CD4-positive, alpha-beta T cell treated with Interferon alpha-2 for 1 hour (primary cell): ENCODE measurements at regions not wholly inside any gene's neighbourhood (a gene's known extent, or its start where the extent isn't known, plus 50 kb on each side); places are given as distances from the start of the nearest gene placed in this dataset.
A peak's percentile ranks its signal among the peaks of the same experiment; 100 is the strongest.
"Not testable (repeated sequence)": the region's sequence is repeated elsewhere in the genome, so short reads cannot be mapped to it uniquely, and the experiment has no call there.

ENCODE experiments used
- DNase-seq, 2 donors: peaks; one replicate each; pipeline ENCODE4 v3.0.0-alpha.2; 2020 to 2022

DNA sequence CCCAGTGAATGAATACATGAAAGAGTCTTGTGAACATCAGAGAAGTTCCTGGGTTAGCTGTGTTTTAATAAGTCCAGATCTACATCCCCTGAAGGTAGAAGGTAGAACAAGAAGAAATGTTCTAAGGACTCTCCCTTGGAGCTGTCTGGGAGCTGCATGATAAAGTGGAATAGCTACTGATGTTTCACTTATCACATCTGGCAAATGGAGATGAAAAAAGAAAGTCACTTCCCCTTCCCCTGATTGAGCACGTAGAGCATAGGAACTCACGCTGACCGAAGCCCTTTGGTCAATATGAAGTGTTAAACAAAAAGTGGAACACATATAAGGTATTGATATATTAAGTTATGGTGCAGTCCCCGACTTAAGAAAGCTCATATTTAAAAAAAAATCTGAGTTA is 53.2 kb upstream of the PARP1 start:
- no peak for DNase-seq

DNA sequence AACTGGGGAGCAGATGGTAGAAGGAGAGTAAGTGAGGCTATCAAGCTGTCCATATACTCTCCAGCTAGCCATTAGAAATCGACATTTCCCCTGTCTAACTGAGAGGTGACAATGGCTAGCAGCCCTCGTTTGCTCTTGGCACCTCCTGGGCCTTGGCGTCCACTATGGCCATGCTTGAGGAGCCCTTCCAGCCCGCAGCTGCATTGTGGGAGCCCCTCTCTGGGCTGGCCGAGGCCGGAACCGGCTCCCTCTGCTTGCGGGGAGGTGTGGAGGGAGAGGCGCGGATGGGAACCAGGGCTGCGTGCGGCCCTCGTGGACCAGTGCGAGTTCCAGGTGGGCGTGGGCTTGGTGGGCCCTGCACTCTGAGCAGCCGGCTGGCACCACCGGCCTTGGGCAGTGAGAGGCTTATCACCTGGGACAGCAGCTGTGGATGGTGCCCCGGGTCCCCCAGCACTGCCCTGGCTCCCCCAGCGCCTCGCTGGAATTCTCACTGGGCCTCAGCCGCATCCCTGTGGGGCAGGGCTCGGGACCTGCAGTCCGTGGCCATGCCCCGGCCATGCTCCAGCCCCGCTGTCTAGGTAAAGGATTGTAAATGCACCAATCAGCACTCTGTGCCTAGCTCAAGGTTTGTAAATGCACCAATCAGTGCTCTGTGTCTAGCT is 56.2 kb upstream of the PARP1 start:
- no peak for DNase-seq

DNA sequence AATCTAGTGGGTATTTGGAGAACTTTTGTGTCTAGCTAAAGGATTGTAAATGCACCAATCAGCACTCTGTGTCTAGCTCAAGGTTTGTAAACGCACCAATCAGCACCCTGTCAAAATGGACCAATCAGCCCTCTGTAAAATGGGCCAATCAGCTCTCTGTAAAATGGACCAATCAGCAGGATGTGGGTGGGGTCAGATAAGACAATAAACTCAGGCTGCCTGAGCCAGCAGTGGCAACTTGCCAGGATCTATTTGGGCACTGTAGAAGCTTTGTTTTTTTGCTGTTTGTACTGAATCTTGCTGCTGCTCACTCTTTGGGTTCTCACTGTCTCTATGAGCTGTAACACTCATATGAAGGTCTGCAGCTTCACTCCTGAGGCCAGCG is 56.7 kb upstream of the PARP1 start:
- DNase-seq = not testable (repeated sequence)

DNA sequence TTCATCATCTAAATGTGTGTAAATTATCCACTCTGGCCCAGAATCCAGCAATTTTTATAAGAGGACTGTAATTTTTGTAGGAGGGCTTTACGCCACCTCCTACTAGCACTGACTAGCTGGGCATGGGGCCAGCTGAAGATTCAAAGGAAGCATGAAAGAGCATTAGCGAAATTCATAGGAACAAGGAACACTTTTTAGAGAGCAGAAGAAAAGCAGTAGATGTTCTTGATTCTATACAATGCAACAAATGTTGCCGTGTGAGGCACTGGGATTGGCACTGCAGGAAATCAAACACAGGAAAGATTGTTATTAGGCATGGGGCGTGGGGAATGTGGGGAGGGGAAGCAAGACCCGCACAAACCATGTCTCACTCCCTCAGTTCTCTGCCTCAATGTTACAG is 58.4 kb upstream of the PARP1 start:
- no peak for DNase-seq

DNA sequence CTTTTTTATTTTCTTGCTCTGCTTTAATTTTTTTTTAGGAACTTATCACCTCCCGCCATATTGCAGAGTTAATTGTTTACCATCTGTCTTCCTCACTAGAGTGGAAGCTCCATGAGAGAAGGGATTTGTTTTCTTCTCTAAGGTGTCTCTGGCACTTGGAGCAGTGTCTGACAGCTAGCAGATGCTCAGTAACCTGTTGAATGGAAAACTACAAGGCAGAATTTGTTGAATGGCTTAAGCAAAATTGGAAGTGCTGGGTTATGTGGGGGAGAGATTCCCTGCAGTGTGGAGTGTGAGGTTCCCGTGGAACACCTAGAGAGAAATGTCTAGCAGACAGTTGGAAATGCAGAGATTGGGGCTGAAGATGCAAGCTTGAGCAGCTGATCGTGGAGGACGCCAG is 59.5 kb upstream of the PARP1 start:
- DNase-seq = no peak

DNA sequence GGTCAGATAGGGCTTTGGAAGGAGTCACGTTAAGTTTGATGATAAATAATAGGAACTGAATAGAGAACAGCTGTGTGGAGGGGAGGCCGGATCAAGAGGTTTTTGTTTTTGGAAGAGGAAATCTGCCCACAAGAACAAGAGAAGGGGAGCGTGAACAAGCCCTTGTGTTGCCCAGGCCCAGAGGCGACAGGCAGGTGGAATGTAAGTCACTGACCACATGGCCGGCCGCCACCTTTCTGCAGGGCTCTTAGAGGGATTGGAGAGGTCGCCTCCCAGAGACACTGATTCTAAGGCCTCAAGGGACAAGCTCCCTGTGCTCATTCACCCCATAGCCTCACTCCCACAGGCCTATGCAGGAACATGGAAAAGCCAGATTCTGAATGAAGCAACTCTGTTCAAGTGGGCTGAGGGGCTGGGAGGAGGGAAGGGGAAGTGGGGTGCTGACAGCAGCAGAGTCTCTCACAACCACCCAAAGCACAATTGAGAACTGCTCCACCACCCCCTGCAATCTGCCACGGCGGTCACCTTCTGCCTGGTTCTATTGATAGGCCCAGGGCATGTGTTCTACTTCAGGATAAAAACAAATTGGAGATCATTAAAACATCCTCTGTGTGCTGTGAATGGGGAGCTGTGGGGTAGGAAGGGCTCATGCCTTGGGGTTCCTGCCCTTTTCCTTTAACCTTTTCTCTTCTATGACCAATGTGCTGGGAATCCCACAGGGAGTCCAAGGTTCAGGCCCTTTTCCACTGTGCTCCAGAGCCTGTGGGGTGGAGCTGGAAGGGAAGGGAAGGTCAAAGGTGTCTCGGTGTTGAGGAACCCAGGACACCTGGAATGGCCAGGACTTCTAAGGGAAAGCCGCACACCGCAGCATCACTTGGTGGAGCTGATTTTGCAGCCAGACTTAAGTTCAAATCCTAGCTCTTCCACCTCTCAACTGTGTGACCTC is 63.3 kb upstream of the PARP1 start:
- no peak for DNase-seq

DNA sequence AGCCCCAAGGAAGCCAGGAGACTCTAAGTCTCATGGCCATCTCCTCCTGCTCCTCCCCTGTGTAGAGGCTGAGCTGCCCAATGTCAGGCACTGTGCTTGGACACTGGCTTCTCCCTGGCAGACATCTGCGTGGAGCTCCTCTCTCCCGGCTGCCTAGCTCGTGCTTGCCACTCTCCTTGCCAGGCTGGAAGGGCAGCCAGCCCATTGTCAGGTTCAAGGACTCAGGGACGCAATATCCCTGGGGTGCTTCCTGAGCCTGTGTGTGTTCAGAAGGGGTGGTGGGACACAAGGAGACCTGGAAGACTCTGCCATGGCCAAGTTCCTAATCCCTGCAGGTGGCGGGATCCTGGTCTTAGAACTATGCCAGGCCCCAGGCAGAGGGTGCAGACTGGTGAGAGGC is 65.4 kb upstream of the PARP1 start:
- no peak for DNase-seq

DNA sequence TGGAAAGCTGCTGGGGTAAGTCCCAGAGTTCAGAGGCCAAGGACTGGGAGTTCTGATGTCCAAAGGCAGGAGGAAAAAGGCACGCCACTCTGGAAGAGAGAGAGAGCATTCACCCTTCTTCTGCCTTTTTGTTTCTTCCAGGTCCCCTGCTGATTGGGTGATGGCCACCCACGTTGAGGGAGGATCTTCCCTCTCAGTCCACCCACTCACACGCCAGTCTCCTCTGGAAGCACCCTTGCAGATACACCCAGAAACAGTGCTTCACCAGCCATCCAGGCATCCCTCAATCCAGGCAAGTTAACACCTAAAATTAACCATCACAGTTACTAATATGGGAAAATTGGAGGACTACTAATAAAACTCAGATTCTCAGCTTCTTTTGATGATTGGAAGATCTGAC is 66.1 kb upstream of the PARP1 start:
- no peak for DNase-seq

DNA sequence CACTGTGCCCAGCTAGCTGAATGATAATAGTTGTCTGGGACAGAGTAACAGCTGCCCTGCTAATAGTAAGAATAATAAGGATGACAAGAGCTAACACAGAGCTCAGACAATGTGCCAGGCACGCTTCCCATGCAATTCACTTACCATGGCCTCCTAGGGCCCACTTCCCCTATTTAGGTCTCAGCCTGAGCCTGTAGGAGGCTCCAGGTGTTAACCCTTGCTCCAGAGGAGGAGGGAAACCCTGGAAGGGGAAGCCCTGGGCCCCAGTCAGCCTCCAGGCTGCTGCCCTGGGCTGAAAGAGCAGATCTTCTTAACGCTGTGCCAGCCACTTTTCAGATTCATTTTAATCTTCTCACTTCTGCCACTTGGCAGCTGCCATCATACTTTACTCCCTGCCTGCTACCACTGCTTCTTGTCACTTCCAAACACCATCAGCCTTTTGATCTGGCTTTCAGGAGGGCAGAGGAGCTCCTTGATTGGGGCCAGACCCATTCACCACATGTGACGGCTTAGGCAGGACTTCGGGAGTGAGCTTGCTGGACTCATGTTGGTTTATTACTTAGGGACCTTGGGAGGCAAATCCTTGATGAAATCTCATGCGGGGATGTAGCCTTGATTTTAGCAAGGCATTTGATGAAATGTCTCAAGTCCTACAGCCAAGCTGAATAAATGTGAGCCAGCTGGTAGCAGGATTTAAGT is 66.7 kb upstream of the PARP1 start:
- DNase-seq = no peak

DNA sequence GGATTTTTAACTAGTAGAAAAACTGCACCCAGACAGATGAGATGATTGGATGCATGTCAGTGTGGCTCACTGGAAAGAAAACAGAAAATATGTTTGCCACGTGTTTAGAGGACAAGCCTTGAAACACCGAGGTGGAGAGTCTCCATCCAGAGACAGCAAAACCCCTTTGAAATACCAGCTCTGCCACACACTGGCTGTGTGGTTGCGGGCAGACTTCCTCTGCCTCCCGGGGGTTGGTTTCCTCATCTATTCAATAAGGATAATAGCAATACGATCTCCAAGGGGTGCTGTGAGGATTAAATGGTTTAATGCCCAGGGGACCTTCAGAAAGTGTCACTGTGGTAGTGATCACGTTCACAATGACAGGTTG is 67.2 kb upstream of the PARP1 start:
- DNase-seq = no peak

DNA sequence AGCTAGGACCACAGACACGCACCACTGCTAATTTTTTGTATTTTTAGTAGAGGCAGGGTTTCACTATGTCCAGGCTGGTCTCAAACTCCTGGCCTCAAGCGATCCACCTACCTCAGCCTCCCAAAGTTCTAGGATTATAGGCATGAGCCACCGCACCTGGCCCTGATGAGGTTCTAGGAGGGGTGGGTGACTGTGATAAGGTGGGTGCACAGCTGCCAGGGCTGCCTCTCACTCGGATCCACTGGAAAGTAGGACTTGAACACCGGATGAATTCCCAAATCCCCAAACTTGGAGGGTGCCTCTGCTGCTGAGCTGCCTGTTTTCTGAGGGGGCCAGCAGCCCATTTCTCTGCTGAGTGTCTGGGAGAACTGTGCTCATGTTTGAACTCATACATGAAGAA is 68.2 kb upstream of the PARP1 start:
- no peak for DNase-seq

DNA sequence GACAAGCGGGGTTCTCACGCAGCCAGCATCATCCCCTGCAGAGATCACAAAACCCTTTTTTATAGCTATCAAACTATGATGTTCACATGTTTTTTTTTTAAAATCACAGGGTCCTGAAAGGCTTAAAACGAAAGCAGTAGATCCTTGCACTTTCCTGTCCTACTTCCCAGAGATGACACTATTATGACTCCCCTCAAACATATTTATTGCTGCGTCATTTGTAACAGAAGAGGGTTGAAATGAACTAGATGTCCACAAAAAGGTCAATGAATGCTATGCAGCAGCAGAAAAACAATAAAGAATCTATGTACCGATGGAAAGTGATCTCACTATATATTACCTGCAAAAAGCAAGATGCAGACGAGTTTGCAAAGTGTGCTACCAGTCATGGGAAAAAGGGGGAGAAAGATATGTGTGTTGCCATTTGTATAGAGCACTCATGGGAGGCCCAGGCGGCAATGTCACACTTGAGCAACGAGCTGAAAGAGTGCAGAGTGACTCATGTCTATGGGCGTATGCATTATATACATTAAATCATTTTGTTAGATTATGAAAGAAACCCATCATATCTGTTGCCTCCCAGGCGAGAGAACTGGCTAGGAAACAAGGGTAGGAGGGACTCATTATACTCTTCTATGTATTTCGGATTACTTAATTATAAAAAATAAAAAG is 68.9 kb upstream of the PARP1 start:
- DNase-seq = no peak

DNA sequence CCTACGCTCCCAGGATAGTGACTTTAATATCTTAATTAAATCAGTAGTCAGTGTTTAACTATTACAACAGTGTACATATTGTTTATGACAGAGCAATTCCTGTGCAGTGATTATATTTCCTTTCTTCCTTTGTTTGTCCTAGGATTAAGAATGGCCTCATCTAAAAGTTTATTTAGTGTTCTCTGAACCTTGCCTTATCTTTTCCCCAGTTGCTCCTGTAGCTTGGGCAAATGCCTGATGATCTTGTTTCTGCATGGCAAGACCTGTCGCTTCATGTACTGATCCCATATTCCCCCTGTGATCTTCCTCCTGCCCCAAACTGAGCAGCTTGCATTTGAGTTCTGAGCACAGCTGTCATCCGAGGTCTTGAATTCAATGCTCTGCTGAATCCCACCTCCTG is 69.1 kb upstream of the STUM start:
- DNase-seq = no peak

DNA sequence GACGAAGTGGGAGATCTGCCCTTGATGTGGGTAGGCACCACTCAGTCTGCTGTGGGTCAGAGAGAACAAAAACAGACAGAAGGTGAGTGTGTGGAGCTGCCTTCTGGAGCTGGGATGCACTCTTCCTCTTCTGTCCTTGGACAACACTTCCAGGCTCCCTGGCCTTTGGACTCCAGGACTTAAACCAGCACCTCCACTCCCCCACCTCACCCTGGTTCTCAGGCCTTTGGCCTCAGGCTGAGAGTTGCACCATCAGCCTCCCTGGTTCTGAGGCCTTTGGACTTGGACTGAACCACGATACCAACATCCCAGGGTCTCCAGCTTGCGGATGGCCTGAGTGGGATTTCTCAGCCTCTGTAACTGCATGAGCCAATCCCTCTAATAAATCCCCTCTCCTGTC is 68.1 kb upstream of the STUM start:
- DNase-seq = no peak

DNA sequence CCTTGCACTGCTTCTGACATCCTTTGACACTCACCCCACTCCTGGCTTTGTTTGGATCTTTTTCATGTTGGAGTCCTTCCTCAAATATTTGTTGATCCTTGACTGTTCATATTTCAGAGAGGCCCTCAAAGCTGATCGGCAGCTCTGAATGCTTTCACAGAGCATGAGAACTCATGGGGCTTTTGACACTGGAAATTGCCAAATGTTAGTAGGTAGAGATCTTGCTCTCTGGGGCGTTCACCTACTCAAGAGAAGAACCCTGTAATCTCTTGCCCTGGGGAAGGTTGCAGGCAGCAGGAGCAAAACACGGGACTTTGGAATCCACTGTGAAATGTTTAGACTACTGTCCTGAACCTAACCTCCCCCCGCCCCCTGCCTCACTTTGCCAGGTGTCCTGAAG is 67.4 kb upstream of the STUM start:
- no peak for DNase-seq

DNA sequence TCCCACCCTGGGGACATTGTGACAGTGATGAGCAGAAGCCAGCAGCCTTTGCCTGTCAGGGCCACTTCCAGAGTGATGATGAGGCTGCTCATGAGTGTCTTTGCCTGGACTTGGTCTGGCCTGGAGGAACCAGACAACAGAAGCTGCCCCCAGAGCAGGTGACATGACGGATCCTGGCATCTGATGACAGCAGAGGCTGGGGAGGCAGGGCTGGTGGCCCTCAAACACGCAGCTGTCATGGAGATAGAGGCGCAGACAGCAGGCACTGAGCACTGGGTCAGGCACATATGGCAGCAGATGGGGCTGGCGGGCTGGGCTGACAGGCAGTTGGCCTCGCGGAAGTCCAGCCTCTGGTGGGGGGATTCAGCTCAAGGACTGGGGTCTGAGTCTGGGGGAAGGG is 66.4 kb upstream of the STUM start:
- no peak for DNase-seq

DNA sequence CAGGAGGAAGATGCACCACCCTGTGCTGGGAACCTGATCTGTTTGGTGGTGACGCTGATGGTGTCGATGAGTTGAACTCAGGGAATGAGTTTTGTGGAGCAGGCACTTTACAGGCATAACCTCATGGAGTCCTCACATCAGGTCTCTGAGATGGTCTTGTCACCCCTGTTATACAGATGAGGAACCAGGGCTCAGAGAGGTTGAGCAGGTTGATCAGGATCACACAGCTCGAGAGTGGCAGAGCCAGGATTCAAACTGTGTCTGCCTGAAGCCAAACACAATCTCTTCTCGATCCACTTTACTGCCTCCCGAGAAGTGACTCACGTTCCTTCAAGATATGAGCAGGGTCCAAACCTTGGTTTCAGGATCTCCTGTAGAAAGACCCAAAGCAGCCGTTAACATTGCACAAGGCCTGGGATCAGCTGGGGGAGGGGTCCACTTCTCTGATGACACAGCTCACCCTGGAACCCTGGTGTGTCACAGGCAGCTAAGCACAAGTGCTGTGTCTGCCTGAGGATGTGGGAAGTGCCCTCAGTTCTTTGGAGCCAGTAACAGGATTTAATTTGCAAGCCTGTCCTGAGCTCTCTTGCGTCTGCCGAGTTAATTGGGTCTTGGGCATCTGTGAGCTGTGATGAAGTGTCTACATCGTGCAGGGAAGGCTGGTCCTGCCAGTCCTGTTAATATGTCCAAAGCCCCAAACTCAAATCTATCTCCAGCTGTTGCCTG is 65.4 kb upstream of the STUM start:
- no peak for DNase-seq

DNA sequence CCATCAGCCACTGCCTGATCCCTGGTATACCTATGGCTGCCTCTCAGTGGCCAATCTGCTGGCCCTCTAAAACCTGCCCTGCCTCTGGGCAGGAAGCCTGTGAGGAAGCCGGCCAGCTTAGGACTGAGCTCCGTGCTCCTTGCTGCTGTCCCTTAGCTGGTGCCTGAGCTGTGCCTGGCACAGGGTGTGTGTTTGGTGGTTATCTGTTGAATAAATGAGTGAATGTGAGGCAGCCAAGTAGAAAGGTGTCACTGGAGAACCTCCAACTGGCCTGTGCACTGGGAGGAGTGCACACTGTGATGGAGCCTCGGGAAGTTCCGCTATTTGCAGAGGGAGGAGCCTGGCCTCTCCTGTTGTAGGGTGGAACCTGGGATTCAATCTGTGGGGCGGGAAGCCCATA is 63.4 kb upstream of the STUM start:
- DNase-seq = no peak

DNA sequence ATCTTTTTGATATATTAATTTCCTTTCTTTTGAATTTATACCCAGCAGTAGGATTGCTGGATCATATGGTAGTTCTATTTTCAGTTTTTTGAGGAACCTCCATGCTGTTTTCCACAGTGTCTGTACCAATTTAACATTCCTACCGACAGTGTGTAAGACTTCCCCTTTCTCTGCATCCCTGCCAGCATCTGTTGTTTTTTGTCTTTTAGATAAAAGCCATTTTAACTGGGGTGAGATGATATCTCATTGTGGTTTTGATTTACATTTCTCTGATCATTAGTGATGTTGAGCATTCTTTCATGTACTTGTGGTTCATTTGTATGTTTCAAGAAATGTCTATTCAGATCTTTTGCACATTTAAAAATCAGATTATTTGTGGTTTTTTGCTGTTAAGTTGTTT is 62.4 kb upstream of the STUM start:
- DNase-seq = peak in 1 of 2 donors; percentile 18

DNA sequence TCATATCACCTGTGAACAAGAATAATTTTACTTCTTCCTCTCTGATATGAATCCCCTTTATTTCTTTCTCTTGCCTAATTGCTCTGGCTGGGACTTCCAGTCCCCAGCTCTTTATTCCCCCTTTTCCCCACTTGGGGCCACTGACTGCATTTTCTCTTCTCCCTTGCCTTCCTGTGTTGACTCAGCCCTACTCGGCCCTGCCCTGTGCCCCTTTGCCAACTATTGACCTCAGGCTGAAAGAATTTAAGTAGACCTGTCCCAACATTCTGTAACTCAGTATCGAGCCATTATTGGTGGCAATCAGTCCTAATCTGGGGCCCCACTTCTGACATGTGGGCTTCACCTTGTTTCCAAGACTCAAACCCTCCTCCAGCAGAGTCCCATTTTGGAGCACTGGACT is 60.6 kb upstream of the STUM start:
- no peak for DNase-seq

DNA sequence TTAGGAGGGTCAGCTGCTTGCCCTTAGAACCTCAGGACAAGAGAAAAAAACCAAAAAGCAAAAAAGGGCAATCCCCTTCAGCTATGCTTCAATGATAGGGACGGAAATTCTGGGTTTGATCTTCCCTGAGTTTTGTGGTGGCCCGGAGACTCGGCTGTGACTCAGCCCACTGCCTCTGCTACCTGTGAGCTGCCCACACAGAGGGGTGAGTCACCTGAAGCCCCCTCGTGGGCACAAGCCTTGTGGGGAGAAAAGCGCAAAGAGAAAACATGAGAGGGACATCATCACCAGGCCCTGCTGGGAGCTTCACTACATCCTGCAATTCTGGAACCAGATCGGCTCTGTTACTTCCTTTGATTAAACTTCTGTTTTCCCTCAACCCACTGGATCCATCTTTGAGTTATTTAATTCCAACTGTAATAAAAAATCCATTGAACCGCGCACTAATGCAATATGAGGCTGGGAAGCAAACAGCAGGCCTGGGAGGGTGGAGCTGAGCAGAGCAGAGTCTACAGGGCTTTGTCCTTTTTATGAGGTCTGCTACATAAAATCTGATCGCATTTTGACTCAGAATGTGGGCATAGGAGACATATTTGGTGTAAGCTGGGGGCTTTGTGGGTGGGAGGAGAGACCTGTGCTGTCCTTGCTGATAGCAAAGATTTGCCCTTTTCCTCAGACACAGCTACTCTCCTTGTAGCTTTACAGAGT is 58.7 kb upstream of the STUM start:
- no peak for DNase-seq

DNA sequence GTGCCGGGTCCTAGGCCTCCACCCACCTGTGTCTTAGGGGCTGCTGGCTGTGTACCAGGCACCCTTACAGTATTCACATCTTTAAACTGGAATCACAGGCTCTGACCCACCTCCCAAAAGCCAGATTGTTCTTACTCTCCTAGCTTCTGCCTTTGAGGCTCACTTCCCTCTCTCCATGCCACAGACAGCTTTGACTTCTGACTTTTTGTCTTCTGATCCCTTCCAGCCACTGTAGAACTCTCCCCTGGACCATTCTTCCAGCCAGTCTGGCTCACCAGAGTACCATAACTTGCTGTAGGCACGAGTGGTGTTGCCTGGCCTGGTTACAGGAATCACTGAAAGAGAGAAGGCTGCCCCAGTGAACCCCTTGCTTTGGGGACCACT is 58.1 kb upstream of the STUM start:
- DNase-seq = no peak
